OCI-LY1 (cell line): ENCODE measurements at regions not wholly inside any gene's neighbourhood (a gene's known extent, or its start where the extent isn't known, plus 50 kb on each side); places are given as distances from the start of the nearest gene placed in this dataset.
A peak's percentile ranks its signal among the peaks of the same experiment; 100 is the strongest.

Experiments
- H2AFZ ChIP-seq: fragments of 200-600 bp; sonication (generic), shearing (Covaris generic); 2 replicates; pipeline ENCODE4 v1.6.0; 2014; ENCODE audit warnings: antibody characterized with exemption, mild to moderate bottlenecking, low read length
- H3F3A ChIP-seq: fragments of 200-600 bp; sonication (generic), shearing (Covaris generic); 2 replicates; pipeline ENCODE4 v1.6.0; 2014; ENCODE audit warnings: mild to moderate bottlenecking, antibody characterized with exemption, low read length, moderate library complexity; ENCODE audit not compliant: insufficient read depth
- H3K27ac ChIP-seq: fragments of 200-600 bp; sonication (generic); 2 replicates; pipeline ENCODE4 v1.5.1; 2014; ENCODE audit warnings: low read length, mixed run types, mild to moderate bottlenecking, low read depth; ENCODE audit not compliant: poor library complexity, severe bottlenecking
- H3K27me3 ChIP-seq: fragments of 200-600 bp; sonication (generic); 2 replicates; pipeline ENCODE4 v1.6.0; 2014; ENCODE audit warnings: antibody characterized with exemption, mild to moderate bottlenecking, low read length, moderate library complexity; ENCODE audit not compliant: insufficient read depth
- H3K36me3 ChIP-seq: fragments of 200-600 bp; sonication (generic); 2 replicates; pipeline ENCODE4 v1.6.1; 2014; ENCODE audit warnings: mild to moderate bottlenecking, antibody characterized with exemption, low read length, moderate library complexity, mixed read lengths; ENCODE audit not compliant: insufficient read depth
- H3K4me1 ChIP-seq: fragments of 200-600 bp; sonication (generic); 2 replicates; pipeline ENCODE4 v1.5.1; 2014; ENCODE audit warnings: mild to moderate bottlenecking, low read length, moderate library complexity; ENCODE audit not compliant: insufficient read depth, severe bottlenecking
- H3K4me2 ChIP-seq: fragments of 200-600 bp; sonication (generic), shearing (Covaris generic); 2 replicates; pipeline ENCODE4 v1.6.1; 2014; ENCODE audit warnings: low read length
- H3K4me3 ChIP-seq: fragments of 200-600 bp; sonication (generic); 2 replicates; pipeline ENCODE4 v1.5.1; 2014; ENCODE audit warnings: low read length, low read depth, mild to moderate bottlenecking, mixed read lengths; ENCODE audit not compliant: poor library complexity, severe bottlenecking
- H3K79me2 ChIP-seq: fragments of 200-600 bp; shearing (Covaris generic); 2 replicates; pipeline ENCODE4 v1.6.1; 2016; ENCODE audit warnings: mixed run types, low read length, mixed read lengths; ENCODE audit not compliant: insufficient read depth
- H3K9ac ChIP-seq: fragments of 200-600 bp; sonication (generic), shearing (Covaris generic); 2 replicates; pipeline ENCODE4 v1.6.1; 2014; ENCODE audit warnings: mild to moderate bottlenecking, low read length, mixed read lengths
- H3K9me2 ChIP-seq: fragments of 200-600 bp; sonication (generic), shearing (Covaris generic); 2 replicates; pipeline ENCODE4 v1.6.1; 2014; ENCODE audit warnings: low read depth, mild to moderate bottlenecking, low read length, mixed read lengths
- H3K9me3 ChIP-seq: fragments of 200-600 bp; shearing (Covaris generic); 2 replicates; pipeline ENCODE4 v1.6.1; 2014; ENCODE audit warnings: low read length, mixed read lengths
- H4K20me1 ChIP-seq: fragments of 200-600 bp; sonication (generic), shearing (Covaris generic); 2 replicates; pipeline ENCODE4 v1.6.0; 2016; ENCODE audit warnings: mild to moderate bottlenecking, low read length; ENCODE audit not compliant: insufficient read depth
- CTCF ChIP-seq: fragments of 200-600 bp; sonication (generic), shearing (Covaris generic); IDR thresholded peaks from 2 replicates; pipeline ENCODE4 v1.5.1; 2017; ENCODE audit warnings: mild to moderate bottlenecking, antibody characterized with exemption, low read length, moderate library complexity, mixed read lengths
- EZH2 ChIP-seq: fragments of 200-600 bp; sonication (generic), shearing (Covaris generic); IDR thresholded peaks from 2 replicates; pipeline ENCODE4 v1.8.0; 2017; ENCODE audit warnings: borderline replicate concordance, mixed run types, mild to moderate bottlenecking, antibody characterized with exemption, low read length, moderate library complexity, mixed read lengths

GRCh38 chr15:85955501-85956391 lies 123.9 kb upstream of the AGBL1 start:
- no peak overlapping the region for H3K9ac ChIP-seq
- H3K79me2 ChIP-seq = no peaks in the 10 kb centered on the region
- no peak overlapping the region; the same call in 1 of the 2 replicates for H2AFZ ChIP-seq
- H3K4me3 ChIP-seq = no peak overlapping the region
- H3K27ac ChIP-seq = peak overlapping the region; percentile 42
- no peak overlapping the region for H3K4me2 ChIP-seq
- peaks cover 44% of the 10 kb centered on the region for H3K4me1 ChIP-seq
- H3K9me3 ChIP-seq = 0 out of 2 replicates have a peak, but pooled peaks cover 7% of the 10 kb centered on the region
- TF ChIP-seq CTCF (no peak), EZH2 (no peak)
- H3K27me3 ChIP-seq = no peaks in the 10 kb centered on the region
- H3K9me2 ChIP-seq = no peaks in the 10 kb centered on the region
- peaks cover 6% of the 10 kb centered on the region; the same call in 1 of the 2 replicates for H3K36me3 ChIP-seq
- H4K20me1 ChIP-seq = no peaks in the 10 kb centered on the region
- no peaks in the 10 kb centered on the region for H3F3A ChIP-seq

- Histone ChIP-seq H3K4me2 (no peak overlapping the region), H3K9me2 (no peaks in the 10 kb centered on the region), H3K27me3 (no peaks in the 10 kb centered on the region), H3K79me2 (no peaks in the 10 kb centered on the region), H2AFZ (no peak overlapping the region; the same call in 1 of the 2 replicates), H3K4me1 (peaks cover 34% of the 10 kb centered on the region), H3K36me3 (peaks cover 6% of the 10 kb centered on the region; the same call in 1 of the 2 replicates), H3K4me3 (no peak overlapping the region), H4K20me1 (no peaks in the 10 kb centered on the region), H3K9ac (no peak overlapping the region), H3K9me3 (0 out of 2 replicates have a peak, but pooled peaks cover 7% of the 10 kb centered on the region), H3F3A (no peaks in the 10 kb centered on the region), H3K27ac (peak overlapping the region; percentile 42)
- TF ChIP-seq EZH2 = no peak
- TF ChIP-seq CTCF = no peak
These were observed 123.0 kb upstream of the AGBL1 start for GRCh38 chr15:85956532-85957275.

DNA sequence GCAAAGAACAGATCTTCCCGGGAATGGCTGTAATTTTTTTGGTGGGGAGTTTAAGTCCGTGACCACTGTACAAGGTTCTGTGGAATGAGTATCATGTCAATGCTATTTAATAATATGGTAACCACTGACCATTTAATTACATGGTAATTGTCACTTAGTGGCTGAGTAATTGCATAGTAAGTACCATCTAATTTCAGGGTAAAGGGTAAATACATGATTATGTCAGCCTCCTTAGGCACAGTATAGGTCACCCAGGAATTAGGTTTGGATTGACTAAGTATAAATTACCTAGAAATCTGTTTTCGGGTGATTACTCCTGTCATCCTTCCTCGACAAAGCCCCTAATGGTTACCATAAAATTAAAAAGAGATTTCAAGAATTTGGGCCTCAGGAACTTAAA lies 120.1 kb upstream of the AGBL1 start:
- Histone ChIP-seq H3F3A (no peaks in the 10 kb centered on the region), H3K27ac (no peak overlapping the region), H3K27me3 (no peaks in the 10 kb centered on the region), H3K4me2 (no peak overlapping the region), H3K36me3 (peaks cover 6% of the 10 kb centered on the region; the same call in 1 of the 2 replicates), H3K9ac (no peak overlapping the region), H3K79me2 (no peaks in the 10 kb centered on the region), H4K20me1 (no peaks in the 10 kb centered on the region), H3K4me3 (no peak overlapping the region), H3K9me2 (no peaks in the 10 kb centered on the region), H3K9me3 (0 out of 2 replicates have a peak, but pooled peaks cover 7% of the 10 kb centered on the region), H3K4me1 (peaks cover 23% of the 10 kb centered on the region), H2AFZ (no peak overlapping the region)
- TF ChIP-seq EZH2 = no peak
- no peak for TF ChIP-seq CTCF
